ENCODE measurements at regions not wholly inside any gene's neighbourhood (a gene's known extent, or its start where the extent isn't known, plus 50 kb on each side); places are given as distances from the start of the nearest gene placed in this dataset.

GRCh38 chr9:11794984-11795383, 898.2 kb upstream of the TYRP1 start:
- TF ChIP-seq REST (IDR thresholded peaks at IDR 0.05; ENCODE audit: insufficient read depth in 1 of 2, low read depth in 2 of 2, low read length in 2 of 2) (no peak), TAF1 (IDR thresholded peaks at IDR 0.05; ENCODE audit: borderline replicate concordance, insufficient read depth, low read length) (no peak), SIN3A (IDR thresholded peaks at IDR 0.05; ENCODE audit: borderline replicate concordance, insufficient read depth, low read length) (no peak), POLR2AphosphoS5 (IDR thresholded peaks at IDR 0.05; ENCODE audit: low read depth, low read length) (no peak), FOXP2 (optimal IDR thresholded peaks at IDR 0.05; ENCODE audit: borderline replicate concordance, extremely low read depth, extremely low read length, insufficient read depth) (no peak)

GRCh38 chr9:11805969-11806368, 887.2 kb upstream of the TYRP1 start:
- TF ChIP-seq TAF1 (IDR thresholded peaks at IDR 0.05; ENCODE audit: borderline replicate concordance, insufficient read depth, low read length) (no peak), FOXP2 (optimal IDR thresholded peaks at IDR 0.05; ENCODE audit: borderline replicate concordance, extremely low read depth, extremely low read length, insufficient read depth) (no peak)

- no peak for TF ChIP-seq FOXP2 (optimal IDR thresholded peaks at IDR 0.05; ENCODE audit: borderline replicate concordance, extremely low read depth, extremely low read length, insufficient read depth)
Measured at GRCh38 chr9:11821306-11821975, 871.7 kb upstream of the TYRP1 start.

GRCh38 chr9:11828201-11828600, 865.0 kb upstream of the TYRP1 start:
- TF ChIP-seq TAF1 (IDR thresholded peaks at IDR 0.05; ENCODE audit: borderline replicate concordance, insufficient read depth, low read length) (no peak), REST (IDR thresholded peaks at IDR 0.05; ENCODE audit: insufficient read depth in 1 of 2, low read depth in 2 of 2, low read length in 2 of 2) (no peak)

- TF ChIP-seq TAF1 (IDR thresholded peaks at IDR 0.05; ENCODE audit: borderline replicate concordance, insufficient read depth, low read length) (no peak), REST (IDR thresholded peaks at IDR 0.05; ENCODE audit: insufficient read depth in 1 of 2, low read depth in 2 of 2, low read length in 2 of 2) (no peak), POLR2AphosphoS5 (IDR thresholded peaks at IDR 0.05; ENCODE audit: low read depth, low read length) (no peak), SIN3A (IDR thresholded peaks at IDR 0.05; ENCODE audit: borderline replicate concordance, insufficient read depth, low read length) (no peak), FOXP2 (optimal IDR thresholded peaks at IDR 0.05; ENCODE audit: borderline replicate concordance, extremely low read depth, extremely low read length, insufficient read depth) (no peak)
Measured at GRCh38 chr9:11833056-11833455, 860.1 kb upstream of the TYRP1 start.

- TF ChIP-seq SIN3A (IDR thresholded peaks at IDR 0.05; ENCODE audit: borderline replicate concordance, insufficient read depth, low read length) (no peak), POLR2AphosphoS5 (IDR thresholded peaks at IDR 0.05; ENCODE audit: low read depth, low read length) (no peak), FOXP2 (optimal IDR thresholded peaks at IDR 0.05; ENCODE audit: borderline replicate concordance, extremely low read depth, extremely low read length, insufficient read depth) (no peak), TAF1 (IDR thresholded peaks at IDR 0.05; ENCODE audit: borderline replicate concordance, insufficient read depth, low read length) (no peak), REST (IDR thresholded peaks at IDR 0.05; ENCODE audit: insufficient read depth in 1 of 2, low read depth in 2 of 2, low read length in 2 of 2) (no peak)
Measured at GRCh38 chr9:11868795-11869194, 824.4 kb upstream of the TYRP1 start.

Data from PFSK-1 (cell line).